ENCODE measurements at regions not wholly inside any gene's neighbourhood (a gene's known extent, or its start where the extent isn't known, plus 50 kb on each side); places are given as distances from the start of the nearest gene placed in this dataset.

DNA sequence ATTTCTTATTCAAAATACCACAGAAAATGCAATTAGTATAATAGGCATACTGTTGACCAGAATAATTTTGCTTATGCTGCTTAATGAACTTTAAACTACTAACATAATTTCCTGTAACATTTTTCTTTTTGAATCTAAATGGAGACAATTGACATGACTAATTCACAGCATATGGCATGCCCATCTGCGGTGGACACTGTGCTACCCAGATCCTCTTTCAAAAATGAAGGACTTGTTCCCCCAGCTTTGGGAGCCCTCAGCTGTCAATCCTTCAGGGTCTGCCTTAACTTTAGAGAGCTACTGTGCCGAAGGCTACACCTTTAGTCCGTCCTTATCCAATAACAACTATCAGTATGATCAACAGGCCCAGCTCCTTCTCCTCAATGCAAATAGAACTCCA is 789.0 kb downstream of the PLA2G4A start:
- TF ChIP-seq RAD21 (conservative IDR thresholded peaks at IDR 0.05 in 1 of 2, IDR thresholded peaks at IDR 0.05 in 1 of 2) (no peak), MAFK (IDR thresholded peaks at IDR 0.05; ENCODE audit: partially characterized antibody) (no peak), POLR2A (IDR thresholded peaks at IDR 0.05; ENCODE audit: low read length) (no peak), EP300 (IDR thresholded peaks at IDR 0.05) (no peak), CEBPB (IDR thresholded peaks at IDR 0.05) (no peak), RNF2 (IDR thresholded peaks at IDR 0.05; ENCODE audit: borderline replicate concordance, low read depth) (no peak)
- TF ChIP-seq, protein P1, sequence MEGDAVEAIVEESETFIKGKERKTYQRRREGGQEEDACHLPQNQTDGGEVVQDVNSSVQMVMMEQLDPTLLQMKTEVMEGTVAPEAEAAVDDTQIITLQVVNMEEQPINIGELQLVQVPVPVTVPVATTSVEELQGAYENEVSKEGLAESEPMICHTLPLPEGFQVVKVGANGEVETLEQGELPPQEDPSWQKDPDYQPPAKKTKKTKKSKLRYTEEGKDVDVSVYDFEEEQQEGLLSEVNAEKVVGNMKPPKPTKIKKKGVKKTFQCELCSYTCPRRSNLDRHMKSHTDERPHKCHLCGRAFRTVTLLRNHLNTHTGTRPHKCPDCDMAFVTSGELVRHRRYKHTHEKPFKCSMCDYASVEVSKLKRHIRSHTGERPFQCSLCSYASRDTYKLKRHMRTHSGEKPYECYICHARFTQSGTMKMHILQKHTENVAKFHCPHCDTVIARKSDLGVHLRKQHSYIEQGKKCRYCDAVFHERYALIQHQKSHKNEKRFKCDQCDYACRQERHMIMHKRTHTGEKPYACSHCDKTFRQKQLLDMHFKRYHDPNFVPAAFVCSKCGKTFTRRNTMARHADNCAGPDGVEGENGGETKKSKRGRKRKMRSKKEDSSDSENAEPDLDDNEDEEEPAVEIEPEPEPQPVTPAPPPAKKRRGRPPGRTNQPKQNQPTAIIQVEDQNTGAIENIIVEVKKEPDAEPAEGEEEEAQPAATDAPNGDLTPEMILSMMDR (IDR thresholded peaks at IDR 0.05): no peak
- TF ChIP-seq, protein P2, sequence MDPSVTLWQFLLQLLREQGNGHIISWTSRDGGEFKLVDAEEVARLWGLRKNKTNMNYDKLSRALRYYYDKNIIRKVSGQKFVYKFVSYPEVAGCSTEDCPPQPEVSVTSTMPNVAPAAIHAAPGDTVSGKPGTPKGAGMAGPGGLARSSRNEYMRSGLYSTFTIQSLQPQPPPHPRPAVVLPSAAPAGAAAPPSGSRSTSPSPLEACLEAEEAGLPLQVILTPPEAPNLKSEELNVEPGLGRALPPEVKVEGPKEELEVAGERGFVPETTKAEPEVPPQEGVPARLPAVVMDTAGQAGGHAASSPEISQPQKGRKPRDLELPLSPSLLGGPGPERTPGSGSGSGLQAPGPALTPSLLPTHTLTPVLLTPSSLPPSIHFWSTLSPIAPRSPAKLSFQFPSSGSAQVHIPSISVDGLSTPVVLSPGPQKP (IDR thresholded peaks at IDR 0.05; ENCODE audit: low read depth, low read length): no peak
- TF ChIP-seq, protein P3, sequence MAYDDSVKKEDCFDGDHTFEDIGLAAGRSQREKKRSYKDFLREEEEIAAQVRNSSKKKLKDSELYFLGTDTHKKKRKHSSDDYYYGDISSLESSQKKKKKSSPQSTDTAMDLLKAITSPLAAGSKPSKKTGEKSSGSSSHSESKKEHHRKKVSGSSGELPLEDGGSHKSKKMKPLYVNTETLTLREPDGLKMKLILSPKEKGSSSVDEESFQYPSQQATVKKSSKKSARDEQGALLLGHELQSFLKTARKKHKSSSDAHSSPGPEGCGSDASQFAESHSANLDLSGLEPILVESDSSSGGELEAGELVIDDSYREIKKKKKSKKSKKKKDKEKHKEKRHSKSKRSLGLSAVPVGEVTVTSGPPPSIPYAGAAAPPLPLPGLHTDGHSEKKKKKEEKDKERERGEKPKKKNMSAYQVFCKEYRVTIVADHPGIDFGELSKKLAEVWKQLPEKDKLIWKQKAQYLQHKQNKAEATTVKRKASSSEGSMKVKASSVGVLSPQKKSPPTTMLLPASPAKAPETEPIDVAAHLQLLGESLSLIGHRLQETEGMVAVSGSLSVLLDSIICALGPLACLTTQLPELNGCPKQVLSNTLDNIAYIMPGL (CRISPR knock-in tag; IDR thresholded peaks at IDR 0.05; ENCODE audit: borderline replicate concordance): no peak

Measured in A549 (cell line).